Neural cell (in vitro differentiated cells): ENCODE measurements at regions not wholly inside any gene's neighbourhood (a gene's known extent, or its start where the extent isn't known, plus 50 kb on each side); places are given as distances from the start of the nearest gene placed in this dataset.

Source experiments
- H2AFZ ChIP-seq: fragments of 200-600, 300-800 bp; sonication (generic), shearing (Covaris generic); 2 replicates; pipeline ENCODE4 v1.6.0; 2014; ENCODE audit warnings: low read depth, mild to moderate bottlenecking, antibody characterized with exemption, low read length, moderate library complexity
- H3F3A ChIP-seq: fragments of 200-600 bp; shearing (Covaris generic); 2 replicates; pipeline ENCODE4 v1.6.1; 2016; ENCODE audit warnings: mild to moderate bottlenecking, moderate library complexity, mixed read lengths, antibody characterized with exemption, low read length; ENCODE audit not compliant: insufficient read depth, poor library complexity, severe bottlenecking
- H3K27ac ChIP-seq: fragments of 200-600, 300-800 bp; sonication (generic), shearing (Covaris generic); 2 replicates; pipeline ENCODE4 v1.5.1; 2014; ENCODE audit warnings: mild to moderate bottlenecking, low read length, moderate library complexity
- H3K27me3 ChIP-seq: fragments of 300-800, 200-600 bp; sonication (generic), shearing (Covaris generic); 2 replicates; pipeline ENCODE4 v1.6.0; 2014; ENCODE audit warnings: mild to moderate bottlenecking, low read depth, low read length, moderate library complexity; ENCODE audit not compliant: insufficient read depth
- H3K36me3 ChIP-seq: fragments of 300-800, 200-600 bp; sonication (generic), shearing (Covaris generic); 2 replicates; pipeline ENCODE4 v1.5.1; 2014; ENCODE audit warnings: mild to moderate bottlenecking, antibody characterized with exemption, low read length, moderate library complexity; ENCODE audit not compliant: insufficient read depth
- H3K4me2 ChIP-seq: fragments of 300-800, 200-600 bp; sonication (generic), shearing (Covaris generic); 2 replicates; pipeline ENCODE4 v1.6.0; 2014; ENCODE audit warnings: mild to moderate bottlenecking, low read length
- H3K4me3 ChIP-seq: fragments of 300-800, 200-600 bp; sonication (generic), shearing (Covaris generic); 2 replicates; pipeline ENCODE4 v1.5.1; 2014; ENCODE audit warnings: mild to moderate bottlenecking, low read length, moderate library complexity
- H3K79me2 ChIP-seq: fragments of 200-600 bp; shearing (Covaris generic); replicated peaks from 2 replicates; pipeline ENCODE4 v1.6.0; 2014; ENCODE audit warnings: mild to moderate bottlenecking, low read length, moderate library complexity; ENCODE audit not compliant: insufficient read depth
- H3K9ac ChIP-seq: fragments of 300-800, 200-600 bp; sonication (generic), shearing (Covaris generic); 2 replicates; pipeline ENCODE4 v1.6.1; 2016; ENCODE audit warnings: mild to moderate bottlenecking, low read length, mixed read lengths
- H3K9me2 ChIP-seq: fragments of 200-600 bp; shearing (Covaris generic); 2 replicates; pipeline ENCODE4 v1.6.1; 2016; ENCODE audit warnings: mild to moderate bottlenecking, low read length, mixed read lengths; ENCODE audit not compliant: insufficient read depth
- H3K9me3 ChIP-seq: fragments of 200-600, 300-800 bp; sonication (generic), shearing (Covaris generic); 2 replicates; pipeline ENCODE4 v1.6.1; 2016; ENCODE audit warnings: mild to moderate bottlenecking, mixed run types, low read length, moderate library complexity, mixed read lengths
- H4K20me1 ChIP-seq: fragments of 200-600 bp; shearing (Covaris generic); 2 replicates; pipeline ENCODE4 v1.6.1; 2016; ENCODE audit warnings: mild to moderate bottlenecking, mixed run types; ENCODE audit not compliant: insufficient read depth
- EP300 ChIP-seq: fragments of 450-650 bp; conservative IDR thresholded peaks from 2 replicates; pipeline ENCODE4 v1.6.1; 2014; ENCODE audit warnings: antibody characterized with exemption, mild to moderate bottlenecking, moderate library complexity; ENCODE audit not compliant: poor library complexity, severe bottlenecking
- EZH2 ChIP-seq: fragments of 200-600, 300-800 bp; shearing (Covaris generic), sonication (generic); IDR thresholded peaks from 2 replicates; pipeline ENCODE4 v1.6.1; 2014; ENCODE audit warnings: antibody characterized with exemption, low read length, borderline replicate concordance, mild to moderate bottlenecking; ENCODE audit not compliant: insufficient read depth, poor library complexity, severe bottlenecking
- MXI1 ChIP-seq: fragments of 450-650 bp; conservative IDR thresholded peaks from 2 replicates; pipeline ENCODE4 v1.6.1; 2014; ENCODE audit warnings: antibody characterized with exemption, mild to moderate bottlenecking; ENCODE audit not compliant: poor library complexity, severe bottlenecking
- POLR2AphosphoS5 ChIP-seq: IDR thresholded peaks from 2 replicates; pipeline ENCODE4 v1.6.1; 2012
- RAD21 ChIP-seq: fragments of 450-650 bp; conservative IDR thresholded peaks from 2 replicates; pipeline ENCODE4 v1.6.1; 2014; ENCODE audit warnings: antibody characterized with exemption, mild to moderate bottlenecking, moderate library complexity
- SMC3 ChIP-seq: fragments of 450-650 bp; conservative IDR thresholded peaks from 2 replicates; pipeline ENCODE4 v1.6.1; 2014; ENCODE audit warnings: antibody characterized with exemption, mild to moderate bottlenecking, moderate library complexity; ENCODE audit not compliant: poor library complexity
- TAF1 ChIP-seq: IDR thresholded peaks from 2 replicates; pipeline ENCODE4 v1.6.1; 2012; ENCODE audit warnings: low read depth
- TF ChIP-seq, protein P1 (sequence below): fragments of 450-650 bp; IDR thresholded peaks from 2 replicates; pipeline ENCODE4 v1.5.1; 2014; ENCODE audit warnings: antibody characterized with exemption, mild to moderate bottlenecking, moderate library complexity; ENCODE audit not compliant: poor library complexity, severe bottlenecking
- TF ChIP-seq, protein P2 (sequence below): IDR thresholded peaks from 2 replicates; pipeline ENCODE4 v1.6.1; 2012; ENCODE audit warnings: borderline replicate concordance

DNA sequence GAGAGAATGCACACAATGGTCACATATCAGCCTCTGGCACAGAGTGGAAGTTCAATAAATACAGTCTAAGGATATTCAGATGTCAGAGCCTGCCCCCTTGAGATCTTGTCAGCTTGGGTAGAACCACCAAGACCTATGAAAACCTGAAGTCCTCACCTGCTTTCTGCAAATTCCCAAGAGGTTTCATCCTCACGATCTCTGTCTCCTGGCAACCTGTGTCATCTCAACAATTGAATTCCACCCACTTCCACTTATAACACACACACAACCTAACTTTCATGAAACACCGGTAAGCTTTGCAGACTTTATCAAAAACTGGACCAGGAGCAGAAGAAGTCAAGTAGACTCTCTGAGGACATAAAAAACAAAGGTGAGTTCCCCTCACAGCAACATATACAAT is 151.6 kb upstream of the SLC30A5 start:
- H4K20me1 ChIP-seq = no peaks in the 10 kb centered on the region
- no peak overlapping the region for H3K4me3 ChIP-seq
- TF ChIP-seq RAD21 = no peak
- TF ChIP-seq EP300 = no peak
- no peak for TF ChIP-seq TAF1
- no peak for TF ChIP-seq MXI1
- TF ChIP-seq, protein P1, sequence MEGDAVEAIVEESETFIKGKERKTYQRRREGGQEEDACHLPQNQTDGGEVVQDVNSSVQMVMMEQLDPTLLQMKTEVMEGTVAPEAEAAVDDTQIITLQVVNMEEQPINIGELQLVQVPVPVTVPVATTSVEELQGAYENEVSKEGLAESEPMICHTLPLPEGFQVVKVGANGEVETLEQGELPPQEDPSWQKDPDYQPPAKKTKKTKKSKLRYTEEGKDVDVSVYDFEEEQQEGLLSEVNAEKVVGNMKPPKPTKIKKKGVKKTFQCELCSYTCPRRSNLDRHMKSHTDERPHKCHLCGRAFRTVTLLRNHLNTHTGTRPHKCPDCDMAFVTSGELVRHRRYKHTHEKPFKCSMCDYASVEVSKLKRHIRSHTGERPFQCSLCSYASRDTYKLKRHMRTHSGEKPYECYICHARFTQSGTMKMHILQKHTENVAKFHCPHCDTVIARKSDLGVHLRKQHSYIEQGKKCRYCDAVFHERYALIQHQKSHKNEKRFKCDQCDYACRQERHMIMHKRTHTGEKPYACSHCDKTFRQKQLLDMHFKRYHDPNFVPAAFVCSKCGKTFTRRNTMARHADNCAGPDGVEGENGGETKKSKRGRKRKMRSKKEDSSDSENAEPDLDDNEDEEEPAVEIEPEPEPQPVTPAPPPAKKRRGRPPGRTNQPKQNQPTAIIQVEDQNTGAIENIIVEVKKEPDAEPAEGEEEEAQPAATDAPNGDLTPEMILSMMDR = no peak
- no peak for TF ChIP-seq POLR2AphosphoS5
- no peak for TF ChIP-seq SMC3
- TF ChIP-seq EZH2 = no peak
- TF ChIP-seq, protein P2, sequence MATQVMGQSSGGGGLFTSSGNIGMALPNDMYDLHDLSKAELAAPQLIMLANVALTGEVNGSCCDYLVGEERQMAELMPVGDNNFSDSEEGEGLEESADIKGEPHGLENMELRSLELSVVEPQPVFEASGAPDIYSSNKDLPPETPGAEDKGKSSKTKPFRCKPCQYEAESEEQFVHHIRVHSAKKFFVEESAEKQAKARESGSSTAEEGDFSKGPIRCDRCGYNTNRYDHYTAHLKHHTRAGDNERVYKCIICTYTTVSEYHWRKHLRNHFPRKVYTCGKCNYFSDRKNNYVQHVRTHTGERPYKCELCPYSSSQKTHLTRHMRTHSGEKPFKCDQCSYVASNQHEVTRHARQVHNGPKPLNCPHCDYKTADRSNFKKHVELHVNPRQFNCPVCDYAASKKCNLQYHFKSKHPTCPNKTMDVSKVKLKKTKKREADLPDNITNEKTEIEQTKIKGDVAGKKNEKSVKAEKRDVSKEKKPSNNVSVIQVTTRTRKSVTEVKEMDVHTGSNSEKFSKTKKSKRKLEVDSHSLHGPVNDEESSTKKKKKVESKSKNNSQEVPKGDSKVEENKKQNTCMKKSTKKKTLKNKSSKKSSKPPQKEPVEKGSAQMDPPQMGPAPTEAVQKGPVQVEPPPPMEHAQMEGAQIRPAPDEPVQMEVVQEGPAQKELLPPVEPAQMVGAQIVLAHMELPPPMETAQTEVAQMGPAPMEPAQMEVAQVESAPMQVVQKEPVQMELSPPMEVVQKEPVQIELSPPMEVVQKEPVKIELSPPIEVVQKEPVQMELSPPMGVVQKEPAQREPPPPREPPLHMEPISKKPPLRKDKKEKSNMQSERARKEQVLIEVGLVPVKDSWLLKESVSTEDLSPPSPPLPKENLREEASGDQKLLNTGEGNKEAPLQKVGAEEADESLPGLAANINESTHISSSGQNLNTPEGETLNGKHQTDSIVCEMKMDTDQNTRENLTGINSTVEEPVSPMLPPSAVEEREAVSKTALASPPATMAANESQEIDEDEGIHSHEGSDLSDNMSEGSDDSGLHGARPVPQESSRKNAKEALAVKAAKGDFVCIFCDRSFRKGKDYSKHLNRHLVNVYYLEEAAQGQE = no peak

GRCh38 chr5:68946728-68947127 is 147.1 kb upstream of the SLC30A5 start:
- Histone ChIP-seq H3F3A (no peaks in the 10 kb centered on the region), H4K20me1 (no peaks in the 10 kb centered on the region), H3K9me2 (no peaks in the 10 kb centered on the region), H3K9me3 (no peaks in the 10 kb centered on the region), H3K79me2 (no peaks in the 10 kb centered on the region), H3K27me3 (no peaks in the 10 kb centered on the region), H3K27ac (no peak overlapping the region), H3K4me2 (no peak overlapping the region), H2AFZ (no peak overlapping the region), H3K4me3 (no peak overlapping the region), H3K9ac (no peak overlapping the region), H3K36me3 (no peaks in the 10 kb centered on the region)
- no peak for TF ChIP-seq EZH2
- no peak for TF ChIP-seq EP300
- TF ChIP-seq, protein P2 = peak; percentile 73

More for the DNA sequence above, 151.6 kb upstream of the SLC30A5 start:
- no peaks in the 10 kb centered on the region for H3K9me3 ChIP-seq
- no peaks in the 10 kb centered on the region for H3K27me3 ChIP-seq
- H2AFZ ChIP-seq = no peak overlapping the region
- no peaks in the 10 kb centered on the region for H3K79me2 ChIP-seq
- H3K27ac ChIP-seq = no peak overlapping the region
- H3K4me2 ChIP-seq = no peak overlapping the region
- no peaks in the 10 kb centered on the region for H3K9me2 ChIP-seq
- no peak overlapping the region for H3K9ac ChIP-seq
- H3F3A ChIP-seq = no peaks in the 10 kb centered on the region
- no peaks in the 10 kb centered on the region for H3K36me3 ChIP-seq
